Activated CD8-positive, alpha-beta memory T cell treated with anti-CD3 and anti-CD28 coated beads for 24 hours (primary cell): ENCODE measurements at regions not wholly inside any gene's neighbourhood (a gene's known extent, or its start where the extent isn't known, plus 50 kb on each side); places are given as distances from the start of the nearest gene placed in this dataset.
"Not testable (repeated sequence)": the region's sequence is repeated elsewhere in the genome, so short reads cannot be mapped to it uniquely, and the experiment has no call there.

Experiments used
- DNase-seq: peaks from one replicate; pipeline ENCODE4 v3.0.0-alpha.2; 2020

GRCh38 chr1:60489916-60490480 lies 416.4 kb upstream of the C1orf87 start:
- DNase-seq: not testable (repeated sequence)

DNA sequence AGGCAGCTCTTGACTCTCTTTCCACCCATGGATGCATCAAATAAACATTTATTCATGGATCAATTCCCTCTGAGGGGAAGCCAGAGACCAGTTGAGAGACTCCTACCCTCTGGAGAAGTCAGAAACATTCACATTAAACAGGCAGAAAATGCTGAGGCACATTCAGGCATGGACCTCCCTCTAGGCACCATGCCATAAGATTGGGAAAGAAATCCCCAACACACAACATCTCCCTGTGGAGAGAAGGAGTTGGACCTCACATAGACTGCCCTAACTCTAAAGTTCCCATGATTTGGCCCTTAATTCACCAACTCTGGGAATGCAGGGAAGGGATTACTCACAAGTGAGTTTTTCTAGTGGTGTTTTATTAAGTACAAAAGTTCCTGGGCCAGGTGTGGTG lies 415.3 kb upstream of the C1orf87 start:
- no peak for DNase-seq

- no peak for DNase-seq
Observed at GRCh38 chr1:60487565-60488345, 414.2 kb upstream of the C1orf87 start.

DNA sequence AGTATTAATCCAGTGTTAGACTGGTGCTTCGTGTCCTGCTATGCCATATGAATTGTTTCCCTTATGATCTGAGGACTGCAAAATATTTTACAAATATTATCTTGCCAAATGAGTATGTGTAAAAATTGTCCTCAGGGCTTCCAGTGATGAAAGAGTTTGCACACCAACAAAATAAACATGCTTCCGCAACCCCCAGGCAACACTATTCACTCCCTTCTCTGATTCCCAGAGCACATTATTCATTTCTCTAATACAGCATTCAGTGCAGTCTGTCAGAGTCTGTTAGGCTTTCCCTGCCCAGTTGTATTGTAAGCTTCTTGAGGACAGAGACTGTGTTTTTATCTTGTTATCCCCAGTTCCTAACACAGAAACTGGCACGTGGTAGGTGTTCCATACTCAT lies 409.9 kb upstream of the C1orf87 start:
- DNase-seq: no peak

- no peak for DNase-seq
Observed at GRCh38 chr1:60470246-60470645, 396.7 kb upstream of the C1orf87 start.

- no peak for DNase-seq
Observed at GRCh38 chr1:60463786-60464185, 390.2 kb upstream of the C1orf87 start.

DNA sequence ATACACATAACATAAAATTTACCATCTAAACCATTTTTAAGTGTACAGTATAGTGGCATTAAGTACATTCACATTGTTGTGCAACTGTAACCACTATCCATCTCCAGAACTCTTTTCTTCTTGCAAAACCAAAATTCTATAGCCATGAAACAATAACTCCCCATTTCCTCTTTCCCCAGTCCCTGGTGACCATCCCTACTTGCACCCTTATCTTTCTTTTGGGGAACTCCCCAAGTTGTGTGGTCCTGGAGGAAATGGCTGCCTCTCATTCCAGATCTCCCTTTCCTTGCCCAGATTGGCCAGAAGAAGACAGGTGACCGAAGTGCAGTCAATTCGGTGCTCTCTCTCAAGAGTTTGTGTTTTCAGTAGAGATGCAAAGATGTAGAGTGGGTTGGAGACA lies 389.6 kb upstream of the C1orf87 start:
- DNase-seq: no peak

DNA sequence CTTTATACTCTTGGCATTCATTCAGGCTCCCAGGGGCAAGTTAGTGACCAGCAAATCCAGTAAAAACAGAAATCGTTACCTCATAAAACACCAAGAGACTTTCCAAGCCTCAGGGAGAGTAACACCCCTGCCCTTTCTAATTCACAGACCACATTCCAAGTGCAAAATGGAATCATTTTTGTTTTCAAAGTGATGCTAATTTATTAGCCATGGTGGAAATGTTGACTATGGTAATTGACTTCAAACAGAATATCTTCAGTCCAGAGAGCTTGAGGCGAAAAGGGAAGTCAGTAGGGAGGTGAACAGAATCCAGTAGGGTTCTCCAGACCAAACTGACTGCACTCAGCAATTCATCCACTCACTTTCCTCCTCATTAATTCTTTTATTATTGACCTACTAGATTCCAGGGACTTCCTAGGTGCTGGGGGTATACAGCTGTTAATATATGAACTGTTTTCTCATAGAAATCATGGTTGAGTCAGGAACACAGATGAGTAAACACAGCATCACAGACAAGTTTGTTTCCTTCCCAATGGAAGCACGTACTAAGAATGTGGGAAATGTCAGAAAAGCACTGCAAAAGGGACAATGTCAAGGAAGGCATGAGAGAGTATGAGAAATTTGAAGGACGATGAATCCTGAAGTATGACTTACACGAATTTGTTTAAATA lies 388.5 kb upstream of the C1orf87 start:
- DNase-seq: no peak

GRCh38 chr1:60458111-60458510 lies 384.5 kb upstream of the C1orf87 start:
- DNase-seq: no peak

DNA sequence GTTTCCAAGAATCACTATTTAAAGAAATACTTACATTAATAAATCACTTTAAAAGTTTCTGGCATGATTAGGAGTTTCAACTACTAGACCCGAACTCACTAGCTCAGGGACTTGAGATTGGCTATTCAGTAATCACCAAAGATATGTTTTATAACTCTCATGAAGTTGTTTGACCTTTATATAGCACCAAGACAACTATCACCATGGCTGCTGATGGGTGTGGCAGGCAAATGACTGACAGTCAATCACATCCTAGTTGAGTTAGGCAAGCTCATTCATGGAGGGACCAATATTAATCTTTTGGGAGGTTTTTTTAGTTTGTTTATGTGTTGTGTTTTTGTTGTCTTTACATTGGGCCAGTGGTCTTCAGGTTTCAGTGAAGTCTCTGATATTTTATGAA lies 376.3 kb upstream of the C1orf87 start:
- no peak for DNase-seq

GRCh38 chr1:60448850-60449249 lies 375.3 kb upstream of the C1orf87 start:
- no peak for DNase-seq

- no peak for DNase-seq
Observed at GRCh38 chr1:60444680-60445079, 371.1 kb upstream of the C1orf87 start.

- no peak for DNase-seq
Observed at GRCh38 chr1:60436186-60436585, 362.6 kb upstream of the C1orf87 start.

DNA sequence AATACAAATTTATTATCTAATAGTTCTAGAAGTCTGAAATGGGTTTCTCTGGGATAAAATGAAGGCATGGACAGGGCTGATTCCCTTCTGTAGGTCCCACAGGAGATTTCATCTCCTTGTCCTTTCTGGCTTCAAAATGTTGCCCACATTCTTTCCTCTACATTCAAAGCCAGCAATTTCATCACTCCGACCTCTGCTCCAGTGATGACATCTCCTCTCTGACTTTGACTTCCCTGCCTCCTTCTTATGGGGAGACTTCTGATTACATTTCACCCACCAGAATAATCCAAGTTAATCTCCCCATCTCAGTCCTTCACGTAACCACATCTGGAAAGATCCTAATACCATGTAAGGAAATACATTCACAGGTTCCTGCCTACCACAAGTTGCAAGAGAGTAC lies 358.0 kb upstream of the C1orf87 start:
- DNase-seq: no peak

GRCh38 chr1:60430375-60430774 lies 356.8 kb upstream of the C1orf87 start:
- DNase-seq: no peak

- DNase-seq: no peak
Observed at GRCh38 chr1:60428127-60428526, 354.6 kb upstream of the C1orf87 start.

GRCh38 chr1:60427701-60428100 lies 354.1 kb upstream of the C1orf87 start:
- DNase-seq: no peak

- DNase-seq: no peak
Observed at GRCh38 chr1:60427194-60427593, 353.6 kb upstream of the C1orf87 start.

DNA sequence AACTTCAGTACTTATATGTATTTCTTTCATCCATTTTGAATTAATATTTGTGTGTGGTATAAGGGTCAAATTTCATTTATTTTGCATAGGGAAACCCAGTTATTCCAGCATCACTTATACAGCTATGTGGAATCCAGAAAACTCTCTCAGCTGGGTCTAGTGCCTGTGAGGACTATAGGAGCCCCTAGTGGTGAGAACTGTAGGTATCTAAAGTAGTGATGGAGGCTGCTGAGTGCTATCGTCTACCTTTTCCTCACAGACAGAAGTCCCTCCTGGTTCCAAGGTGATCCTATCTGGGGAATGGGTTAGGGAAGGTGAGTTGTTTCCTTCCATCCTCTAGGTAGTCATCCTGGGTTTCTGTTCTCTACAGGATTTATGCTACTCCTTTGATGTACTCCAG lies 352.0 kb upstream of the C1orf87 start:
- DNase-seq: no peak

DNA sequence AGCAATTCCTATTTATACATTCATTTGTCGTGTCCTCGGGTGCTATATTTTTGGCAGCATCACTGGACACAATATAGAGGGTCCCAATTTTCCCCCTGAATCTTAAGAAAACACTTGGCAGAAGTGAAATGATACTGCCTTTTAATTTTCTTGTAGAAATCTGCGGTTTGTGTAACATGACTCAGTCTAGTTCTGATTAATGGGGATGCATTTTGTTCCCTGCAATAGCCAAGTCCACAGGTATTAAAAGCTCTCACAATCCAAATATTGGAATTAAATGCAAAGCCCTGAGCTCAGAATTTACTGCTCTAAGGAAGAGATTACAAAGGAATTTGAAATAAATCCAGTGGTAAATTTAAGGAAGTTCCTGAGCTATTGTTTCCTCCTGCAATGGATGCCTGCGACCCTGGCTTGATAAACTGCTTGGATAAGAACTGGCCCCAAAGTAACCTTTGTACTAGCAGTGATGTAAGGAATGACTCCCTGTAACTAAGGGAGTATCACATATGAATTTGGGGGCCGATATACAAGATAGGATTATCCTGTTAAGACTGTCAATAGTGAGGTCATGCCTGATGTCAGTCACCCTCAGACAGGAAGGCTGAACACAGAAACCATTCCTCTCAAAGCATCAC lies 349.7 kb upstream of the C1orf87 start:
- no peak for DNase-seq

GRCh38 chr1:60421965-60422364 lies 348.4 kb upstream of the C1orf87 start:
- DNase-seq: no peak

DNA sequence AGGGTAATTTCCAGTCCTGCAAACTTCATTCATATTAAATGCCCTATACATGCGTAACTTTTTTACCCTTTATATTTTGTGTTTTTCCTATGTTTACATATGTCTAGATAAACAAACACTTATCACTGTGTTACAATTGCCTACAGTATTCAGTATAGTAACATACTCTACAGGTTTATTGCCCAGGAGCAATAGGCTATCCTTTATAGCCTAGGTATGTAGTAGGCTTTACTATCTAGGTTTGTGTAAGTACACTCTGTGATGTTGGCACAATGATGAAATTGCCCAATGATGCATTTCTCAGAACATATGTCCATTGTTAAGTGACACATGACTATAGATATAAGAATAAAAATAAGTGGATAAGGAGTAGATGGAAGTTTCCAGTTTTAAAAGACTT lies 345.5 kb upstream of the C1orf87 start:
- no peak for DNase-seq

GRCh38 chr1:60415696-60416095 lies 342.1 kb upstream of the C1orf87 start:
- no peak for DNase-seq

DNA sequence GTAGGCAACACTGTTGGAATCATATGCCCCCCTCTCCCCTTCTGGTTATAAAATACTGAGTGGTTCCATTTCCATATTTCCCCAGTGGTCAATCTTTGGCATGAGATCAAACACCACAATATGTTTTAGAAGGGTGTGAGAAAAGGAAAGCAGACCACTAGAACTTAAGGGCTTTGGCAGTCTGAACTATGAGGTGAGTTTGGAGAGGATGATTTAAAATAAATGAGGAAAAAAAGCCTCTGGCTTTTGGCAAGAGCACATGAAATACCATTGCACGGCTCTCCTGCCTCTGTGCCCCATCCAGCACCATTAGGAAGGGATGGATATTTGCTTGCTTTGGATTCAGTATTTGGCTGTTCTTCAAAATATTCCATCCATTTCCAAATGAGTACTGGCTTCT lies 339.5 kb upstream of the C1orf87 start:
- no peak for DNase-seq
